K562 (cell line): ENCODE measurements at regions not wholly inside any gene's neighbourhood (a gene's known extent, or its start where the extent isn't known, plus 50 kb on each side); places are given as distances from the start of the nearest gene placed in this dataset.

Experiments
- ATAC-seq: fragments of 200-7000 bp; cut with Tn5 transposase; 3 replicates; pipeline ENCODE4 v1.9.1; 2020; ENCODE audit warnings: moderate library complexity
- BruUV-seq: library from RNA; stranded (reverse); fragments of 400-500 nt; replicated peaks from 2 replicates; lab custom pipeline; 2021; lab: Mats Ljungman, UMichigan
- CTCF ChIA-PET: fragments of 300-600 bp; formaldehyde crosslinking; extraction: SDS; loops from one replicate; lab custom pipeline; 2021; ENCODE audit warnings: low intra/inter-chr PET ratio; lab: Yijun Ruan, JAX
- POLR2A ChIA-PET: fragments of 300-600, 350-650 bp; sonication (Branson Sonifier 250); formaldehyde crosslinking; extraction: SDS; loops from one replicate; lab custom pipeline; 2021; ENCODE audit warnings: antibody characterized with exemption, inconsistent platforms; lab: Yijun Ruan, JAX
- DNase-seq, 4 experiments: peaks; one replicate each; pipeline versions ENCODE4 v3.0.0 to v3.0.0-alpha.2; 2011 to 2018; ENCODE audit warnings: low spot score in 3 of 4, mixed read lengths in 3 of 4; ENCODE audit errors: extremely low read depth in 1 of 4
- FAIRE-seq: peaks from 2 replicates; lab custom pipeline; 2011; peaks lifted over from hg19 to GRCh38; lab: Jason Lieb, UNC
- H2AFZ ChIP-seq: 2 replicates; pipeline ENCODE4 v1.6.0; 2011; ENCODE audit warnings: low read depth, low read length, control low read depth, inconsistent platforms
- H3K27ac ChIP-seq: fragments of 200-600 bp; 3 replicates; pipeline ENCODE4 v1.8.0; 2011; ENCODE audit warnings: low read depth, mild to moderate bottlenecking, control low read depth, inconsistent platforms, low read length, moderate library complexity, mixed read lengths; ENCODE audit errors: extremely low read depth
- H3K27me3 ChIP-seq, 2 experiments: fragments of 300-600 bp in 1 of 2; 2 replicates in 1 of 2; 3 replicates in 1 of 2; pipeline versions ENCODE4 v1.6.0 to v1.8.0; 2011; ENCODE audit warnings: inconsistent platforms in 2 of 2, low read length in 2 of 2, mild to moderate bottlenecking in 1 of 2, mixed read lengths in 1 of 2, moderate library complexity in 1 of 2; ENCODE audit not compliant: control insufficient read depth in 2 of 2, insufficient read depth in 2 of 2
- H3K36me3 ChIP-seq: fragments of 300-600 bp; 3 replicates; pipeline ENCODE4 v1.8.0; 2011; ENCODE audit warnings: mild to moderate bottlenecking, low read length, inconsistent platforms; ENCODE audit not compliant: control insufficient read depth, insufficient read depth
- H3K4me1 ChIP-seq, 2 experiments: fragments of 200-600 bp in 1 of 2; replicated peaks in 1 of 2; 2 replicates in 1 of 2; 3 replicates in 1 of 2; pipeline versions ENCODE4 v1.5.1 to v1.8.0; 2011; ENCODE audit warnings: inconsistent platforms in 2 of 2, low read length in 2 of 2, mild to moderate bottlenecking in 1 of 2, mixed read lengths in 1 of 2, moderate library complexity in 1 of 2; ENCODE audit not compliant: control insufficient read depth in 2 of 2, insufficient read depth in 2 of 2
- H3K4me2 ChIP-seq: 2 replicates; pipeline ENCODE4 v1.6.1; 2011; ENCODE audit warnings: low read length, control low read depth, inconsistent platforms, mixed read lengths; ENCODE audit not compliant: insufficient read depth
- H3K4me3 ChIP-seq: fragments of 200-600 bp; sonication (generic), shearing (Covaris generic); 2 replicates; pipeline ENCODE4 v1.5.1; 2016; ENCODE audit warnings: control low read depth, inconsistent platforms
- H3K79me2 ChIP-seq: fragments of 200-600 bp; 3 replicates; pipeline ENCODE4 v1.8.0; 2011; ENCODE audit warnings: low read length, inconsistent platforms; ENCODE audit not compliant: control insufficient read depth, insufficient read depth
- H3K9ac ChIP-seq, 2 experiments: 2 replicates each; pipeline versions ENCODE4 v1.6.0 to v1.6.1; 2011; ENCODE audit warnings: low read depth in 2 of 2, low read length in 2 of 2, control low read depth in 1 of 2, inconsistent platforms in 1 of 2, mild to moderate bottlenecking in 1 of 2, mixed read lengths in 1 of 2; ENCODE audit not compliant: insufficient read depth in 1 of 2
- H3K9me1 ChIP-seq: one replicate; pipeline ENCODE4 v1.6.0; 2011; ENCODE audit warnings: inconsistent platforms, mild to moderate bottlenecking, low read length, moderate library complexity; ENCODE audit not compliant: control insufficient read depth, insufficient read depth
- H3K9me3 ChIP-seq: replicated peaks from 2 replicates; pipeline ENCODE4 v1.5.1; 2011; ENCODE audit warnings: low read depth, low read length, inconsistent platforms; ENCODE audit not compliant: control insufficient read depth, insufficient read depth
- H4K20me1 ChIP-seq: replicated peaks from 2 replicates; pipeline ENCODE4 v1.6.1; 2011; ENCODE audit warnings: low read length, inconsistent platforms, mixed read lengths; ENCODE audit not compliant: control insufficient read depth, insufficient read depth
- ARHGAP35 ChIP-seq: fragments of 450-650 bp; IDR thresholded peaks from 2 replicates; pipeline ENCODE4 v1.6.1; 2018; ENCODE audit not compliant: partially characterized antibody
- ARNT ChIP-seq, 2 experiments: fragments of 450-650 bp; IDR thresholded peaks; 2 replicates each; pipeline ENCODE4 v1.6.1; 2016; ENCODE audit warnings: mild to moderate bottlenecking in 1 of 2
- BHLHE40 ChIP-seq: IDR thresholded peaks from 2 replicates; pipeline ENCODE4 v1.6.1; 2011; ENCODE audit warnings: low read length, improper control_type of control experiment
- CREBBP ChIP-seq: IDR thresholded peaks from one replicate; pipeline ENCODE4 v1.6.1; 2012; ENCODE audit warnings: low read depth, mild to moderate bottlenecking, control low read depth, inconsistent platforms, low read length
- HCFC1 ChIP-seq: IDR thresholded peaks from 2 replicates; pipeline ENCODE4 v1.6.1; 2012; ENCODE audit warnings: low read depth, low read length, improper control_type of control experiment
- MYNN ChIP-seq, 2 experiments: sonication (generic); formaldehyde crosslinking in 1 of 2; IDR thresholded peaks; 2 replicates each; pipeline versions ENCODE4 v1.5.0 to v1.6.1; 2016 to 2020; ENCODE audit warnings: antibody characterized with exemption in 1 of 2, missing genetic modification reagents in 1 of 2
- NONO ChIP-seq, 2 experiments: fragments of 200-400 bp in 1 of 2; fragments of 450-650 bp in 1 of 2; formaldehyde crosslinking in 1 of 2; IDR thresholded peaks; 2 replicates each; pipeline ENCODE4 v1.6.1; 2017; ENCODE audit warnings: low read depth in 2 of 2, mild to moderate bottlenecking in 2 of 2, moderate library complexity in 2 of 2, low read length in 1 of 2
- POLR2AphosphoS2 ChIP-seq: IDR thresholded peaks from 2 replicates; pipeline ENCODE4 v1.6.1; 2012; ENCODE audit warnings: low read length, improper control_type of control experiment
- PRMT5 ChIP-seq: sonication (generic); formaldehyde crosslinking; IDR thresholded peaks from 2 replicates; pipeline ENCODE4 v1.5.0; 2020; ENCODE audit warnings: missing genetic modification reagents
- SIN3A ChIP-seq, 2 experiments: fragments of 150-350 bp in 1 of 2; IDR thresholded peaks; 2 replicates each; pipeline ENCODE4 v1.6.1; 2011 to 2016; ENCODE audit warnings: borderline replicate concordance in 2 of 2, low read depth in 2 of 2, low read length in 2 of 2, mild to moderate bottlenecking in 2 of 2, moderate library complexity in 2 of 2; ENCODE audit not compliant: control insufficient read depth in 1 of 2
- SMARCA5 ChIP-seq: fragments of 450-650 bp; IDR thresholded peaks from 2 replicates; pipeline ENCODE4 v1.6.1; 2016
- WGBS: fragments of 100-300 bp; shearing (Covaris generic); methylation state at CpG from one replicate; pipeline ENCODE4 v1.1.6; 2016; ENCODE audit warnings: low coverage, mixed read lengths; ENCODE audit not compliant: insufficient coverage; ENCODE audit errors: missing lambda C conversion rate; 5-methylcytosine and 5-hydroxymethylcytosine counted together
- in situ Hi-C: fragments of 300-500 bp; cut with MboI; formaldehyde crosslinking; loops from 4 replicates; pipeline ENCODE4 v1.15.0; 2018; ENCODE audit warnings: inconsistent platforms, mixed read lengths
- intact Hi-C: fragments of 100-400 bp; cut with micrococcal nuclease; formaldehyde crosslinking; loops from 2 replicates; pipeline ENCODE4 v1.14.2; 2022
- TF ChIP-seq, protein P1 (sequence below): fragments of 250-450 bp; sonication (Bioruptor Pico); IDR thresholded peaks from 2 replicates; pipeline ENCODE4 v1.4.0; 2020; ENCODE audit warnings: borderline replicate concordance
- TF ChIP-seq, protein P2 (sequence below): fragments of 450-650 bp; IDR thresholded peaks from 2 replicates; pipeline ENCODE4 v1.6.1; 2017; ENCODE audit warnings: antibody characterized with exemption

DNA sequence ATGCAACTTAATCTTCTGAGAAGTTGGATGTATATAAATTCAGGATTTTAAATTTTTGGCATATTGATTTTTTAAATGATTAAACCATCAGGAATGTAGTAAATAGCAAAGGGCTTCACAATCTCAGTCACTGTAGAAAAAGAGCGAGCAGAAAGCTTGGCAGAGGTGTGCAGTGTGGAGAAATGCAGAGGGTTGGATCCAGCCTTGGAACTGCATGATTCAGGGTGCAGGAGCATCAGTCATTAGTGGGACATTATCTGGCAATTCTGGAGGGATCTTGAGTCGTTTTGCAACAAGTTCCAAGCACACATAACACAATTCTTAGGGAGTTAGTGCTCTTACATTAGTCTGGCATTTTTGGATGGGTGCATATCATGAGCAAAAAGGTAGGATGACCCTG, 267.9 kb downstream of the PLA2G4A start:
- ChIA-PET CTCF (no interaction called here), POLR2A (no interaction called here)
- H3K36me3 ChIP-seq, result no peaks in the 10 kb centered on the region
- no peak overlapping the region for H3K9ac ChIP-seq
- TF ChIP-seq BHLHE40, result no peak
- no peak for TF ChIP-seq SMARCA5
- TF ChIP-seq, protein P1, sequence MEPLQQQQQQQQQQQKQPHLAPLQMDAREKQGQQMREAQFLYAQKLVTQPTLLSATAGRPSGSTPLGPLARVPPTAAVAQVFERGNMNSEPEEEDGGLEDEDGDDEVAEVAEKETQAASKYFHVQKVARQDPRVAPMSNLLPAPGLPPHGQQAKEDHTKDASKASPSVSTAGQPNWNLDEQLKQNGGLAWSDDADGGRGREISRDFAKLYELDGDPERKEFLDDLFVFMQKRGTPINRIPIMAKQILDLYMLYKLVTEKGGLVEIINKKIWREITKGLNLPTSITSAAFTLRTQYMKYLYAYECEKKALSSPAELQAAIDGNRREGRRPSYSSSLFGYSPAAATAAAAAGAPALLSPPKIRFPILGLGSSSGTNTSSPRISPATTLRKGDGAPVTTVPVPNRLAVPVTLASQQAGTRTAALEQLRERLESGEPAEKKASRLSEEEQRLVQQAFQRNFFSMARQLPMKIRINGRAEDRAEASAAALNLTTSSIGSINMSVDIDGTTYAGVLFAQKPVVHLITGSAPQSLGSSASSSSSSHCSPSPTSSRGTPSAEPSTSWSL (CRISPR knock-in tag), result no peak
- TF ChIP-seq ARHGAP35, result no peak
- no peak for TF ChIP-seq POLR2AphosphoS2
- TF ChIP-seq PRMT5 (CRISPR knock-in tag), result no peak
- no peak for TF ChIP-seq SIN3A (IDR thresholded peaks at IDR 0.05; ENCODE audit: borderline replicate concordance in 2 of 2, control insufficient read depth in 1 of 2, low read depth in 2 of 2, low read length in 2 of 2)
- TF ChIP-seq ARNT (IDR thresholded peaks at IDR 0.05), result no peak
- no peak for TF ChIP-seq MYNN (IDR thresholded peaks at IDR 0.05)
- no peak for TF ChIP-seq MYNN (CRISPR knock-in tag; IDR thresholded peaks at IDR 0.05)
- TF ChIP-seq CREBBP, result no peak
- TF ChIP-seq NONO (IDR thresholded peaks at IDR 0.05; ENCODE audit: low read depth in 2 of 2, low read length in 1 of 2), result no peak
- TF ChIP-seq HCFC1, result no peak
- TF ChIP-seq, protein P2, sequence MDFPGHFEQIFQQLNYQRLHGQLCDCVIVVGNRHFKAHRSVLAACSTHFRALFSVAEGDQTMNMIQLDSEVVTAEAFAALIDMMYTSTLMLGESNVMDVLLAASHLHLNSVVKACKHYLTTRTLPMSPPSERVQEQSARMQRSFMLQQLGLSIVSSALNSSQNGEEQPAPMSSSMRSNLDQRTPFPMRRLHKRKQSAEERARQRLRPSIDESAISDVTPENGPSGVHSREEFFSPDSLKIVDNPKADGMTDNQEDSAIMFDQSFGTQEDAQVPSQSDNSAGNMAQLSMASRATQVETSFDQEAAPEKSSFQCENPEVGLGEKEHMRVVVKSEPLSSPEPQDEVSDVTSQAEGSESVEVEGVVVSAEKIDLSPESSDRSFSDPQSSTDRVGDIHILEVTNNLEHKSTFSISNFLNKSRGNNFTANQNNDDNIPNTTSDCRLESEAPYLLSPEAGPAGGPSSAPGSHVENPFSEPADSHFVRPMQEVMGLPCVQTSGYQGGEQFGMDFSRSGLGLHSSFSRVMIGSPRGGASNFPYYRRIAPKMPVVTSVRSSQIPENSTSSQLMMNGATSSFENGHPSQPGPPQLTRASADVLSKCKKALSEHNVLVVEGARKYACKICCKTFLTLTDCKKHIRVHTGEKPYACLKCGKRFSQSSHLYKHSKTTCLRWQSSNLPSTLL, result no peak
- no peaks in the 10 kb centered on the region for H3K9me1 ChIP-seq
- H3K27me3 ChIP-seq, result no peaks in the 10 kb centered on the region
- no peaks in the 10 kb centered on the region for H3K9me3 ChIP-seq
- no TSS peak for BruUV-seq
- no peaks in the 10 kb centered on the region for H3K4me1 ChIP-seq
- FAIRE-seq, result no peak
- ATAC-seq, result no peak
- H3K4me3 ChIP-seq, result no peak overlapping the region
- intact Hi-C loops, result no loop called here
- no peak overlapping the region for H3K4me2 ChIP-seq
- no peaks in the 10 kb centered on the region for H4K20me1 ChIP-seq
- H2AFZ ChIP-seq, result no peak overlapping the region
- in situ Hi-C loops, result no loop called here
- no peaks in the 10 kb centered on the region for H3K79me2 ChIP-seq
- DNase-seq, result no peak
- WGBS, result 3% methylated on average over 2 of the region's 2 CpGs
- H3K27ac ChIP-seq, result no peak overlapping the region
